MM.1S (cell line): ENCODE measurements at regions not wholly inside any gene's neighbourhood (a gene's known extent, or its start where the extent isn't known, plus 50 kb on each side); places are given as distances from the start of the nearest gene placed in this dataset.

Experiments
- DNase-seq: peaks from one replicate; pipeline ENCODE4 v3.0.0-alpha.2; 2015
- H2AFZ ChIP-seq: fragments of 300-600 bp; sonication (generic); 2 replicates; pipeline ENCODE4 v1.6.0; 2016; ENCODE audit warnings: antibody characterized with exemption, low read length
- H3F3A ChIP-seq: fragments of 300-600 bp; sonication (generic); 2 replicates; pipeline ENCODE4 v1.6.1; 2016; ENCODE audit warnings: mild to moderate bottlenecking, antibody characterized with exemption, low read length, moderate library complexity, mixed read lengths; ENCODE audit not compliant: insufficient read depth
- H3K27ac ChIP-seq: fragments of 300-600 bp; sonication (generic); 2 replicates; pipeline ENCODE4 v1.5.1; 2016; ENCODE audit warnings: mild to moderate bottlenecking, low read length
- H3K27me3 ChIP-seq: fragments of 300-600 bp; sonication (generic); replicated peaks from 2 replicates; pipeline ENCODE4 v1.6.0; 2016; ENCODE audit warnings: low read length; ENCODE audit not compliant: insufficient read depth
- H3K36me3 ChIP-seq: fragments of 300-600 bp; sonication (generic); replicated peaks from 2 replicates; pipeline ENCODE4 v1.6.1; 2016; ENCODE audit warnings: mild to moderate bottlenecking, low read length, mixed read lengths; ENCODE audit not compliant: insufficient read depth
- H3K4me1 ChIP-seq: fragments of 300-600 bp; sonication (generic); 2 replicates; pipeline ENCODE4 v1.6.1; 2016; ENCODE audit warnings: low read length, mixed read lengths
- H3K4me2 ChIP-seq: fragments of 300-600 bp; sonication (generic); 2 replicates; pipeline ENCODE4 v1.6.0; 2016; ENCODE audit warnings: low read depth, low read length
- H3K4me3 ChIP-seq: fragments of 300-600 bp; sonication (generic); 2 replicates; pipeline ENCODE4 v1.5.1; 2016; ENCODE audit warnings: low read length, mixed read lengths
- H3K79me2 ChIP-seq: fragments of 300-600 bp; sonication (generic); 2 replicates; pipeline ENCODE4 v1.6.1; 2016; ENCODE audit warnings: mixed run types, low read length, mixed read lengths
- H3K9ac ChIP-seq: fragments of 300-600 bp; sonication (generic); 2 replicates; pipeline ENCODE4 v1.6.1; 2016; ENCODE audit warnings: low read length, mixed read lengths
- H3K9me2 ChIP-seq: fragments of 300-600 bp; sonication (generic); replicated peaks from 2 replicates; pipeline ENCODE4 v1.6.1; 2016; ENCODE audit warnings: mild to moderate bottlenecking, low read length, mixed read lengths; ENCODE audit not compliant: insufficient read depth
- H3K9me3 ChIP-seq: fragments of 300-600 bp; sonication (generic); replicated peaks from 2 replicates; pipeline ENCODE4 v1.6.1; 2016; ENCODE audit warnings: mild to moderate bottlenecking, low read length, mixed read lengths; ENCODE audit not compliant: insufficient read depth
- H4K20me1 ChIP-seq: fragments of 300-600 bp; sonication (generic); 2 replicates; pipeline ENCODE4 v1.6.1; 2016; ENCODE audit warnings: mild to moderate bottlenecking, low read length, moderate library complexity, mixed read lengths; ENCODE audit not compliant: insufficient read depth
- CTCF ChIP-seq: fragments of 300-600 bp; sonication (generic); IDR thresholded peaks from 2 replicates; pipeline ENCODE4 v1.5.1; 2016; ENCODE audit warnings: antibody characterized with exemption, low read length, mixed read lengths
- EZH2 ChIP-seq: fragments of 300-600 bp; sonication (generic); optimal IDR thresholded peaks from 2 replicates; pipeline ENCODE3; 2017; ENCODE audit warnings: low read depth, mild to moderate bottlenecking, antibody characterized with exemption, low read length, mixed read lengths
- EZH2phosphoT487 ChIP-seq: fragments of 300-600 bp; sonication (generic); IDR thresholded peaks from 2 replicates; pipeline ENCODE4 v1.6.1; 2018; ENCODE audit warnings: antibody characterized with exemption, low read length

- no peaks in the 10 kb centered on the region for H3K27me3 ChIP-seq
- H3K9ac ChIP-seq: no peak overlapping the region
- H2AFZ ChIP-seq: no peak overlapping the region
- no peak overlapping the region for H3K4me3 ChIP-seq
- H3K27ac ChIP-seq: no peak overlapping the region
- H3K4me2 ChIP-seq: no peak overlapping the region
- no peaks in the 10 kb centered on the region for H3K4me1 ChIP-seq
- no peak for TF ChIP-seq EZH2
- no peak for TF ChIP-seq CTCF
- TF ChIP-seq EZH2phosphoT487: no peak
- no peaks in the 10 kb centered on the region for H3K9me3 ChIP-seq
- H3F3A ChIP-seq: no peaks in the 10 kb centered on the region
- H3K36me3 ChIP-seq: no peaks in the 10 kb centered on the region
- no peaks in the 10 kb centered on the region for H3K79me2 ChIP-seq
- DNase-seq: no peak
- no peaks in the 10 kb centered on the region for H3K9me2 ChIP-seq
- H4K20me1 ChIP-seq: no peaks in the 10 kb centered on the region
Observed at GRCh38 chr2:4844881-4845280, 847.3 kb upstream of the SOX11 start.

GRCh38 chr2:4862031-4862430, 830.2 kb upstream of the SOX11 start:
- Histone ChIP-seq H3K27ac (no peak overlapping the region), H3K4me2 (no peak overlapping the region), H4K20me1 (no peaks in the 10 kb centered on the region), H3K4me1 (no peaks in the 10 kb centered on the region), H3K4me3 (no peak overlapping the region), H3F3A (no peaks in the 10 kb centered on the region), H3K27me3 (no peaks in the 10 kb centered on the region), H3K79me2 (no peaks in the 10 kb centered on the region), H3K9me2 (no peaks in the 10 kb centered on the region), H2AFZ (no peak overlapping the region), H3K36me3 (no peaks in the 10 kb centered on the region), H3K9me3 (no peaks in the 10 kb centered on the region), H3K9ac (no peak overlapping the region)
- no peak for DNase-seq
- TF ChIP-seq EZH2phosphoT487: no peak

- Histone ChIP-seq H3K4me1 (no peaks in the 10 kb centered on the region), H3K9me2 (no peaks in the 10 kb centered on the region), H3K4me3 (no peak overlapping the region)
Observed at GRCh38 chr2:4866198-4866597, 826.0 kb upstream of the SOX11 start.

GRCh38 chr2:4868466-4868865, 823.7 kb upstream of the SOX11 start:
- Histone ChIP-seq H3K4me2 (no peak overlapping the region), H3K79me2 (no peaks in the 10 kb centered on the region), H3K9me3 (no peaks in the 10 kb centered on the region), H3K4me1 (no peaks in the 10 kb centered on the region), H4K20me1 (no peaks in the 10 kb centered on the region), H3K9me2 (no peaks in the 10 kb centered on the region), H3F3A (no peaks in the 10 kb centered on the region), H3K27me3 (no peaks in the 10 kb centered on the region), H3K4me3 (no peak overlapping the region), H3K9ac (no peak overlapping the region), H3K36me3 (no peaks in the 10 kb centered on the region), H3K27ac (no peak overlapping the region), H2AFZ (no peak overlapping the region)
- no peak for TF ChIP-seq CTCF
- TF ChIP-seq EZH2phosphoT487: no peak
- no peak for TF ChIP-seq EZH2
- DNase-seq: no peak

More at GRCh38 chr2:4866198-4866597, 826.0 kb upstream of the SOX11 start:
- H3K9me3 ChIP-seq: no peaks in the 10 kb centered on the region
- no peaks in the 10 kb centered on the region for H3K79me2 ChIP-seq
- H3F3A ChIP-seq: no peaks in the 10 kb centered on the region
- no peak overlapping the region for H2AFZ ChIP-seq
- no peak for TF ChIP-seq CTCF
- H3K27me3 ChIP-seq: no peaks in the 10 kb centered on the region
- H3K27ac ChIP-seq: no peak overlapping the region
- no peaks in the 10 kb centered on the region for H3K36me3 ChIP-seq
- no peak overlapping the region for H3K9ac ChIP-seq
- H4K20me1 ChIP-seq: no peaks in the 10 kb centered on the region
- no peak for DNase-seq
- H3K4me2 ChIP-seq: no peak overlapping the region
